GM12878 (cell line): ENCODE measurements at regions not wholly inside any gene's neighbourhood (a gene's known extent, or its start where the extent isn't known, plus 50 kb on each side); places are given as distances from the start of the nearest gene placed in this dataset.

ENCODE experiments used
- ATAC-seq: fragments of 200-7000 bp; cut with Tn5 transposase; 3 replicates; pipeline ENCODE4 v1.9.1; 2020; ENCODE audit warnings: mild to moderate bottlenecking, moderate library complexity
- BruUV-seq: library from RNA; stranded (reverse); fragments of 400-500 nt; replicated peaks from 2 replicates; lab custom pipeline; 2021; lab: Mats Ljungman, UMichigan
- CTCF ChIA-PET: fragments of 300-600 bp; sonication (Branson Sonifier 250); formaldehyde crosslinking; extraction: SDS; loops from one replicate; lab custom pipeline; 2021; ENCODE audit warnings: inconsistent platforms; lab: Yijun Ruan, JAX
- POLR2A ChIA-PET: fragments of 350-600 bp; formaldehyde crosslinking; extraction: SDS; loops from one replicate; lab custom pipeline; 2021; ENCODE audit warnings: inconsistent platforms; lab: Charles Lee
- RAD21 ChIA-PET: fragments of 300-600 bp; sonication (Branson Sonifier 250); formaldehyde crosslinking; loops from one replicate; lab custom pipeline; 2023; ENCODE audit warnings: antibody characterized with exemption; ENCODE audit not compliant: unreplicated experiment; lab: Charles Lee
- SMC1A ChIA-PET: fragments of 300-600 bp; sonication (Branson Sonifier 250); formaldehyde crosslinking; loops from one replicate; lab custom pipeline; 2023; ENCODE audit not compliant: unreplicated experiment, uncharacterized antibody; lab: Charles Lee
- DNase-seq: peaks from one replicate; pipeline ENCODE4 v3.0.0-alpha.2; 2011; ENCODE audit warnings: low read depth, low spot score
- FAIRE-seq: peaks from 3 replicates; lab custom pipeline; 2011; peaks lifted over from hg19 to GRCh38; lab: Jason Lieb, UNC
- H2AFZ ChIP-seq: 2 replicates; pipeline ENCODE4 v1.6.0; 2011; ENCODE audit warnings: low read depth, low read length, control low read depth; ENCODE audit not compliant: control insufficient read depth
- H3K27ac ChIP-seq: 2 replicates; pipeline ENCODE4 v1.5.1; 2011; ENCODE audit warnings: control low read depth; ENCODE audit not compliant: control insufficient read depth, insufficient read depth
- H3K27me3 ChIP-seq, 2 experiments: replicated peaks in 1 of 2; 2 replicates each; pipeline versions ENCODE4 v1.6.0 to v1.6.1; 2011; ENCODE audit warnings: low read length in 1 of 2; ENCODE audit not compliant: control insufficient read depth in 2 of 2, insufficient read depth in 2 of 2
- H3K36me3 ChIP-seq, 2 experiments: 2 replicates each; pipeline ENCODE4 v1.5.1; 2011; ENCODE audit warnings: low read length in 1 of 2; ENCODE audit not compliant: control insufficient read depth in 2 of 2, insufficient read depth in 2 of 2
- H3K4me1 ChIP-seq: 2 replicates; pipeline ENCODE4 v1.6.1; 2011; ENCODE audit warnings: mild to moderate bottlenecking, low read length, moderate library complexity, mixed read lengths; ENCODE audit not compliant: control insufficient read depth, insufficient read depth
- H3K4me2 ChIP-seq: 2 replicates; pipeline ENCODE4 v1.6.0; 2011; ENCODE audit warnings: control low read depth; ENCODE audit not compliant: control insufficient read depth, insufficient read depth
- H3K4me3 ChIP-seq: fragments of 200-600 bp; sonication (generic); 2 replicates; pipeline ENCODE4 v1.5.1; 2016
- H3K79me2 ChIP-seq: 2 replicates; pipeline ENCODE4 v1.6.0; 2011; ENCODE audit warnings: low read length; ENCODE audit not compliant: control insufficient read depth, insufficient read depth
- H3K9ac ChIP-seq: 2 replicates; pipeline ENCODE4 v1.8.0; 2011; ENCODE audit warnings: low read length, control low read depth, mixed read lengths; ENCODE audit not compliant: control insufficient read depth, insufficient read depth
- H3K9me3 ChIP-seq: replicated peaks from 3 replicates; pipeline ENCODE4 v1.5.1; 2011; ENCODE audit warnings: mild to moderate bottlenecking, low read length; ENCODE audit not compliant: control insufficient read depth, insufficient read depth
- H4K20me1 ChIP-seq: 2 replicates; pipeline ENCODE4 v1.6.0; 2011; ENCODE audit not compliant: control insufficient read depth, insufficient read depth
- BCLAF1 ChIP-seq: fragments of 450-650 bp; IDR thresholded peaks from 2 replicates; pipeline ENCODE4 v1.6.1; 2017; ENCODE audit warnings: antibody characterized with exemption, mild to moderate bottlenecking, moderate library complexity
- HCFC1 ChIP-seq: fragments of 150-350 bp; IDR thresholded peaks from 2 replicates; pipeline ENCODE4 v1.6.1; 2014; ENCODE audit warnings: low read length
- MEF2B ChIP-seq: fragments of 450-650 bp; IDR thresholded peaks from 2 replicates; pipeline ENCODE4 v1.6.1; 2018; ENCODE audit warnings: mild to moderate bottlenecking, moderate library complexity; ENCODE audit not compliant: partially characterized antibody, poor library complexity, severe bottlenecking
- MLLT1 ChIP-seq: fragments of 450-650 bp; IDR thresholded peaks from 2 replicates; pipeline ENCODE4 v1.6.1; 2016; ENCODE audit warnings: mild to moderate bottlenecking
- MTA2 ChIP-seq: fragments of 450-650 bp; IDR thresholded peaks from 2 replicates; pipeline ENCODE4 v1.6.1; 2016; ENCODE audit warnings: low read depth, mild to moderate bottlenecking, moderate library complexity
- MTA3 ChIP-seq: IDR thresholded peaks from 2 replicates; pipeline ENCODE4 v1.6.1; 2012; ENCODE audit warnings: low read length, inconsistent platforms, borderline replicate concordance
- MYB ChIP-seq: fragments of 150-350 bp; IDR thresholded peaks from 2 replicates; pipeline ENCODE4 v1.6.1; 2014; ENCODE audit warnings: mild to moderate bottlenecking, low read depth, low read length, borderline replicate concordance
- NFXL1 ChIP-seq: fragments of 450-650 bp; IDR thresholded peaks from 2 replicates; pipeline ENCODE4 v1.6.1; 2017; ENCODE audit warnings: antibody characterized with exemption, mild to moderate bottlenecking, borderline replicate concordance
- NR2C1 ChIP-seq: fragments of 450-650 bp; IDR thresholded peaks from 2 replicates; pipeline ENCODE4 v1.6.1; 2017; ENCODE audit warnings: antibody characterized with exemption, mild to moderate bottlenecking, moderate library complexity
- PAX5 ChIP-seq: IDR thresholded peaks from 2 replicates; pipeline ENCODE4 v1.6.1; 2011; ENCODE audit warnings: low read depth, low read length, borderline replicate concordance
- RUNX3 ChIP-seq: IDR thresholded peaks from 2 replicates; pipeline ENCODE4 v1.6.1; 2012; ENCODE audit warnings: low read length, inconsistent platforms
- SPI1 ChIP-seq: IDR thresholded peaks from 2 replicates; pipeline ENCODE4 v1.6.1; 2011; ENCODE audit warnings: low read depth, mild to moderate bottlenecking, low read length, moderate library complexity, borderline replicate concordance; ENCODE audit not compliant: insufficient read depth
- SUZ12 ChIP-seq: fragments of 200-600 bp; sonication (generic); IDR thresholded peaks from one replicate; pipeline ENCODE4 v1.6.1; 2018; ENCODE audit warnings: antibody characterized with exemption, mild to moderate bottlenecking; ENCODE audit not compliant: unreplicated experiment
- TBL1XR1 ChIP-seq: IDR thresholded peaks from 2 replicates; pipeline ENCODE4 v1.6.1; 2012; ENCODE audit warnings: low read depth, low read length, improper control_type of control experiment
- ZNF217 ChIP-seq: fragments of 450-650 bp; IDR thresholded peaks from 2 replicates; pipeline ENCODE4 v1.6.1; 2017; ENCODE audit warnings: antibody characterized with exemption, mild to moderate bottlenecking
- WGBS: methylation state at CpG from one replicate; pipeline ENCODE4 v1.1.6; 2016; ENCODE audit warnings: low lambda C conversion rate; ENCODE audit not compliant: insufficient replicate concordance, insufficient coverage; ENCODE audit errors: missing lambda C conversion rate; 5-methylcytosine and 5-hydroxymethylcytosine counted together
- in situ Hi-C: fragments of 300-500 bp; cut with MboI; formaldehyde crosslinking; loops from 9 replicates; pipeline ENCODE4 v1.14.3; 2018; ENCODE audit warnings: mixed read lengths
- intact Hi-C: fragments of 100-400 bp; cut with micrococcal nuclease; formaldehyde crosslinking; loops from one replicate; pipeline ENCODE4 v1.14.2; 2022; ENCODE audit not compliant: unreplicated experiment

GRCh38 chr18:9021458-9021857, 81.0 kb upstream of the NDUFV2 start:
- no TSS peak for BruUV-seq
- 100% methylated on average over 3 of the region's 3 CpGs for WGBS
- Histone ChIP-seq H3K4me1 (peaks cover 15% of the 10 kb centered on the region), H3K27me3 (no peaks in the 10 kb centered on the region)
- ATAC-seq (no peak), DNase-seq (no peak)
- TF ChIP-seq BCLAF1 (no peak), TBL1XR1 (no peak), ZNF217 (no peak), NFXL1 (no peak), NR2C1 (no peak), MEF2B (no peak), SPI1 (no peak), SUZ12 (no peak), MYB (no peak), HCFC1 (no peak), MTA3 (no peak), PAX5 (no peak), RUNX3 (no peak), MTA2 (no peak), MLLT1 (no peak)
- TF ChIP-seq, all 136 proteins: peak for 0
- POLR2A ChIA-PET, result no interaction called here
- Histone ChIP-seq H3K27ac (no peak overlapping the region), H3K79me2 (no peaks in the 10 kb centered on the region), H3K4me3 (no peak overlapping the region), H4K20me1 (no peaks in the 10 kb centered on the region), H3K36me3 (no peaks in the 10 kb centered on the region), H3K4me2 (no peak overlapping the region), H3K9me3 (no peaks in the 10 kb centered on the region), H3K9ac (no peak overlapping the region), H2AFZ (no peak overlapping the region)
- in situ Hi-C loops, result no loop called here
- RAD21 ChIA-PET, result no interaction called here
- intact Hi-C loops, result no loop called here
- CTCF ChIA-PET, result no interaction called here
- SMC1A ChIA-PET, result interaction anchor here (0.7 kb wide), 1 partner anchor 175 kb away, joined by 4 read pairs; no protein-coding TSS in a partner anchor
- FAIRE-seq, result no peak
